ENCODE measurements at regions not wholly inside any gene's neighbourhood (a gene's known extent, or its start where the extent isn't known, plus 50 kb on each side); places are given as distances from the start of the nearest gene placed in this dataset.

GRCh38 chr5:35312267-35312666 is 82.0 kb upstream of the PRLR start:
- DNase-seq, result no peak

- no peak for DNase-seq
These were observed 79.3 kb upstream of the PRLR start for GRCh38 chr5:35309365-35310130.

- DNase-seq, result no peak
These were observed 78.1 kb upstream of the PRLR start for GRCh38 chr5:35308421-35308820.

- DNase-seq, result no peak
These were observed 76.6 kb upstream of the PRLR start for GRCh38 chr5:35306716-35307365.

GRCh38 chr5:35305336-35306020 is 75.2 kb upstream of the PRLR start:
- no peak for DNase-seq

- no peak for DNase-seq
These were observed 74.0 kb upstream of the PRLR start for GRCh38 chr5:35304291-35304690.

GRCh38 chr5:35303152-35303551 is 72.9 kb upstream of the PRLR start:
- no peak for DNase-seq

GRCh38 chr5:35302544-35302943 is 72.3 kb upstream of the PRLR start:
- DNase-seq, result no peak

- no peak for DNase-seq
These were observed 67.5 kb upstream of the PRLR start for GRCh38 chr5:35297755-35298154.

- no peak for DNase-seq
These were observed 64.7 kb upstream of the PRLR start for GRCh38 chr5:35294976-35295375.

- no peak for DNase-seq
These were observed 63.7 kb upstream of the PRLR start for GRCh38 chr5:35294017-35294416.

- no peak for DNase-seq
These were observed 55.1 kb upstream of the PRLR start for GRCh38 chr5:35285435-35285834.

- DNase-seq, result no peak
These were observed 54.7 kb upstream of the PRLR start for GRCh38 chr5:35285011-35285410.

- no peak for DNase-seq
These were observed 54.1 kb upstream of the PRLR start for GRCh38 chr5:35284364-35284763.

- no peak for DNase-seq
These were observed 52.5 kb upstream of the PRLR start for GRCh38 chr5:35282810-35283209.

- DNase-seq, result no peak
These were observed 51.3 kb upstream of the PRLR start for GRCh38 chr5:35281613-35282012.

All from CD4-positive, alpha-beta T cell treated with Interferon alpha-2 for 1 hour (primary cell).